HG02943 (cell line): ENCODE measurements at regions not wholly inside any gene's neighbourhood (a gene's known extent, or its start where the extent isn't known, plus 50 kb on each side); places are given as distances from the start of the nearest gene placed in this dataset.
"Not testable (repeated sequence)": the region's sequence is repeated elsewhere in the genome, so short reads cannot be mapped to it uniquely, and the experiment has no call there.

Experiments
- ATAC-seq: cut with Tn5 transposase; IDR thresholded peaks from one replicate; pipeline ENCODE4 v1.9.1; 2021; ENCODE audit warnings: mild to moderate bottlenecking, low read depth, moderate library complexity; ENCODE audit not compliant: unreplicated experiment

- ATAC-seq, result no peak
Measured at GRCh38 chr6:144566868-144567615, 281.9 kb downstream of the UTRN start.

- no peak for ATAC-seq
Measured at GRCh38 chr6:144568241-144568640, 283.1 kb downstream of the UTRN start.

- not testable (repeated sequence) for ATAC-seq
Measured at GRCh38 chr6:144572541-144572940, 287.4 kb downstream of the UTRN start.

GRCh38 chr6:144574796-144575195 lies 289.7 kb downstream of the UTRN start:
- no peak for ATAC-seq

- ATAC-seq, result no peak
Measured at GRCh38 chr6:144575327-144575726, 290.2 kb downstream of the UTRN start.

GRCh38 chr6:144576871-144577270 lies 291.7 kb downstream of the UTRN start:
- ATAC-seq, result no peak

GRCh38 chr6:144578385-144579350 lies 293.5 kb downstream of the UTRN start:
- no peak for ATAC-seq

GRCh38 chr6:144580039-144580438 lies 294.9 kb downstream of the UTRN start:
- ATAC-seq, result no peak

- no peak for ATAC-seq
Measured at GRCh38 chr6:144580771-144581170, 295.6 kb downstream of the UTRN start.

- no peak for ATAC-seq
Measured at GRCh38 chr6:144581812-144582537, 296.8 kb downstream of the UTRN start.

GRCh38 chr6:144582939-144583613 lies 297.9 kb downstream of the UTRN start:
- ATAC-seq, result peak; percentile 97

- peak; percentile 8 for ATAC-seq
Measured at GRCh38 chr6:144583614-144583954, 298.4 kb downstream of the UTRN start.

GRCh38 chr6:144585217-144585814 lies 300.2 kb downstream of the UTRN start:
- no peak for ATAC-seq

GRCh38 chr6:144586986-144587385 lies 301.9 kb downstream of the UTRN start:
- ATAC-seq, result no peak

- peak; percentile 42 for ATAC-seq
Measured at GRCh38 chr6:144588697-144589325, 303.7 kb downstream of the UTRN start.

GRCh38 chr6:144590532-144590931 lies 305.4 kb downstream of the UTRN start:
- ATAC-seq, result no peak

GRCh38 chr6:144593392-144593791 lies 308.3 kb downstream of the UTRN start:
- no peak for ATAC-seq

- ATAC-seq, result no peak
Measured at GRCh38 chr6:144594585-144594984, 309.4 kb downstream of the UTRN start.

- ATAC-seq, result no peak
Measured at GRCh38 chr6:144595266-144595665, 310.1 kb downstream of the UTRN start.

- ATAC-seq, result no peak
Measured at GRCh38 chr6:144597511-144597910, 312.4 kb downstream of the UTRN start.
